ENCODE measurements at regions not wholly inside any gene's neighbourhood (a gene's known extent, or its start where the extent isn't known, plus 50 kb on each side); places are given as distances from the start of the nearest gene placed in this dataset.

DNA sequence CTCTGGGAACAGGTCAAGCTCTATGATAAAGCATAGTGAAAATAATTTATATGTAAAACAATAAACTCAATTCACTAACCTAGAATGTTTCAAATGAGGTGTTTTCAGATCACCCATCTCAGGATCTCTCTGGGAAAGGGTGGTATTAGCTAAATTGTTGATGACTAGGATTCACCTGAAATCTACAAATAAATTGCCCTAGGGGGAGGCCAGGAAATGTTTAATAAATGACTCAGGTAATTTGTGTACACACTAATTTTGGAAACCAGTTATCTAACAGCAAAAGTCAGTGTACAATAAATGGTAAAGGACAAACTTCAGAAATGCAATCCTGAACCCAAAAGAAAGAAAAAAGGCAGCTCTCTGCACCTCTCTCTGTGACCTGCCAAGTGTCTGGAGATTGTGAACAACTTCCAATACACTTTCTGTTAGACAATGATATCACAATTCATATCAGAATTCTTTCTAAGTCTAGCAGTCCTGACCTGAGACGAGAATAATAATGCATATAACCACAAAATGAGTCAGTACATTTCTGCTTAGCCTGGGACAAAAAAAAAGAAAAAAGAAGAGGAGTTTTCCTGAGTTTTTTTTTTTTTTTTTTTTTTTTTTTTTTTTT, 760.0 kb downstream of the EPHA4 start:
- TF ChIP-seq, protein P1, sequence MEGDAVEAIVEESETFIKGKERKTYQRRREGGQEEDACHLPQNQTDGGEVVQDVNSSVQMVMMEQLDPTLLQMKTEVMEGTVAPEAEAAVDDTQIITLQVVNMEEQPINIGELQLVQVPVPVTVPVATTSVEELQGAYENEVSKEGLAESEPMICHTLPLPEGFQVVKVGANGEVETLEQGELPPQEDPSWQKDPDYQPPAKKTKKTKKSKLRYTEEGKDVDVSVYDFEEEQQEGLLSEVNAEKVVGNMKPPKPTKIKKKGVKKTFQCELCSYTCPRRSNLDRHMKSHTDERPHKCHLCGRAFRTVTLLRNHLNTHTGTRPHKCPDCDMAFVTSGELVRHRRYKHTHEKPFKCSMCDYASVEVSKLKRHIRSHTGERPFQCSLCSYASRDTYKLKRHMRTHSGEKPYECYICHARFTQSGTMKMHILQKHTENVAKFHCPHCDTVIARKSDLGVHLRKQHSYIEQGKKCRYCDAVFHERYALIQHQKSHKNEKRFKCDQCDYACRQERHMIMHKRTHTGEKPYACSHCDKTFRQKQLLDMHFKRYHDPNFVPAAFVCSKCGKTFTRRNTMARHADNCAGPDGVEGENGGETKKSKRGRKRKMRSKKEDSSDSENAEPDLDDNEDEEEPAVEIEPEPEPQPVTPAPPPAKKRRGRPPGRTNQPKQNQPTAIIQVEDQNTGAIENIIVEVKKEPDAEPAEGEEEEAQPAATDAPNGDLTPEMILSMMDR (IDR thresholded peaks at IDR 0.05), result no peak
- TF ChIP-seq POLR2A (IDR thresholded peaks at IDR 0.05), result no peak
